ENCODE measurements at regions not wholly inside any gene's neighbourhood (a gene's known extent, or its start where the extent isn't known, plus 50 kb on each side); places are given as distances from the start of the nearest gene placed in this dataset.

DNA sequence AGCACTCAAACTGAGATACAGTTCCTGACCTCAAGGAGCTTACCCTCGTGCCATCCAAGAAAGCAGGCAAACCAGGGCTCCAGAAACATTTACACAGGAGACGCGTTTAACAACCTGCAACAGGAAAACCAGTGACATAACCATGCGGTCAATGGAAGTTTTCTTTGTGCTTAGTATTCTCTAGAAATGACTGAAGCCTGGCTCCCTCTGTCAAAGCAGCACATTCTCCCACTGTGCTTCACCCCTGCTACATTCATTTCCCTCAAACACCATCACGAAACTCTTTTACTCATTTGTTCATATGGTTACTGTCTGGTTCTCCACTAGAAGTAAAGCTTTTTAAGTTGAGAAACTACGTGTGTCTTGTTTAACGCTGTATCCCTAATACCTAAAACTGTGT, 161.3 kb upstream of the CCND2 start:
- H3K27ac ChIP-seq (ENCODE audit: low read depth in 2 of 2, low read length in 1 of 2) = no peak overlapping the region
- 78 to 83% methylated on average over 7 of the region's 7 CpGs for WGBS, 2 donors

GRCh38 chr12:4111010-4111409, 162.6 kb upstream of the CCND2 start:
- no peaks in the 10 kb centered on the region for H3K27me3 ChIP-seq (ENCODE audit: control insufficient read depth in 1 of 2, insufficient read depth in 2 of 2, low read length in 2 of 2)
- peaks cover 0 to 2% of the 10 kb centered on the region in 2 donors for H3K4me1 ChIP-seq (ENCODE audit: control insufficient read depth in 2 of 2, insufficient read depth in 2 of 2, low read length in 1 of 2)
- 91 to 100% methylated on average over 5 of the region's 5 CpGs for WGBS, 2 donors
- H3K36me3 ChIP-seq (ENCODE audit: control insufficient read depth in 2 of 2, insufficient read depth in 2 of 2, low read length in 1 of 2) = no peaks in the 10 kb centered on the region
- no peak overlapping the region for H3K27ac ChIP-seq (ENCODE audit: low read depth in 2 of 2, low read length in 1 of 2)
- no peaks in the 10 kb centered on the region for H3K9me3 ChIP-seq (ENCODE audit: control insufficient read depth in 2 of 2, insufficient read depth in 1 of 2, low read depth in 1 of 2, low read length in 1 of 2)
- no peak overlapping the region for H3K4me3 ChIP-seq (ENCODE audit: low read depth in 1 of 2, low read length in 2 of 2)

More for the DNA sequence above, 161.3 kb upstream of the CCND2 start:
- Histone ChIP-seq H3K36me3 (ENCODE audit: control insufficient read depth in 2 of 2, insufficient read depth in 2 of 2, low read length in 1 of 2) (no peaks in the 10 kb centered on the region), H3K9me3 (ENCODE audit: control insufficient read depth in 2 of 2, insufficient read depth in 1 of 2, low read depth in 1 of 2, low read length in 1 of 2) (no peaks in the 10 kb centered on the region), H3K4me3 (ENCODE audit: low read depth in 1 of 2, low read length in 2 of 2) (no peak overlapping the region), H3K4me1 (ENCODE audit: control insufficient read depth in 2 of 2, insufficient read depth in 2 of 2, low read length in 1 of 2) (peaks cover 2 to 3% of the 10 kb centered on the region in 2 donors), H3K27me3 (ENCODE audit: control insufficient read depth in 1 of 2, insufficient read depth in 2 of 2, low read length in 2 of 2) (no peaks in the 10 kb centered on the region)

- no peaks in the 10 kb centered on the region for H3K9me3 ChIP-seq (ENCODE audit: control insufficient read depth in 2 of 2, insufficient read depth in 1 of 2, low read depth in 1 of 2, low read length in 1 of 2)
- no peak overlapping the region for H3K27ac ChIP-seq (ENCODE audit: low read depth in 2 of 2, low read length in 1 of 2)
- H3K4me1 ChIP-seq (ENCODE audit: control insufficient read depth in 2 of 2, insufficient read depth in 2 of 2, low read length in 1 of 2) = peaks cover 0 to 2% of the 10 kb centered on the region in 2 donors
- H3K4me3 ChIP-seq (ENCODE audit: low read depth in 1 of 2, low read length in 2 of 2) = no peak overlapping the region
- H3K36me3 ChIP-seq (ENCODE audit: control insufficient read depth in 2 of 2, insufficient read depth in 2 of 2, low read length in 1 of 2) = no peaks in the 10 kb centered on the region
- H3K27me3 ChIP-seq (ENCODE audit: control insufficient read depth in 1 of 2, insufficient read depth in 2 of 2, low read length in 2 of 2) = no peaks in the 10 kb centered on the region
- WGBS, 2 donors = 93 to 95% methylated on average over 5 of the region's 5 CpGs
Observed at GRCh38 chr12:4109826-4110225, 163.7 kb upstream of the CCND2 start.

GRCh38 chr12:4108803-4109345, 164.7 kb upstream of the CCND2 start:
- Histone ChIP-seq H3K4me1 (ENCODE audit: control insufficient read depth in 2 of 2, insufficient read depth in 2 of 2, low read length in 1 of 2) (peaks cover 0 to 2% of the 10 kb centered on the region in 2 donors), H3K27ac (ENCODE audit: low read depth in 2 of 2, low read length in 1 of 2) (no peak overlapping the region), H3K27me3 (ENCODE audit: control insufficient read depth in 1 of 2, insufficient read depth in 2 of 2, low read length in 2 of 2) (no peaks in the 10 kb centered on the region), H3K4me3 (ENCODE audit: low read depth in 1 of 2, low read length in 2 of 2) (no peak overlapping the region), H3K36me3 (ENCODE audit: control insufficient read depth in 2 of 2, insufficient read depth in 2 of 2, low read length in 1 of 2) (no peaks in the 10 kb centered on the region), H3K9me3 (ENCODE audit: control insufficient read depth in 2 of 2, insufficient read depth in 1 of 2, low read depth in 1 of 2, low read length in 1 of 2) (no peaks in the 10 kb centered on the region)
- WGBS, 2 donors = 94 to 95% methylated on average over 5 of the region's 5 CpGs

GRCh38 chr12:4107911-4108697, 165.5 kb upstream of the CCND2 start:
- Histone ChIP-seq H3K27me3 (ENCODE audit: control insufficient read depth in 1 of 2, insufficient read depth in 2 of 2, low read length in 2 of 2) (no peaks in the 10 kb centered on the region), H3K36me3 (ENCODE audit: control insufficient read depth in 2 of 2, insufficient read depth in 2 of 2, low read length in 1 of 2) (no peaks in the 10 kb centered on the region), H3K4me1 (ENCODE audit: control insufficient read depth in 2 of 2, insufficient read depth in 2 of 2, low read length in 1 of 2) (peaks cover 0 to 2% of the 10 kb centered on the region in 2 donors), H3K9me3 (ENCODE audit: control insufficient read depth in 2 of 2, insufficient read depth in 1 of 2, low read depth in 1 of 2, low read length in 1 of 2) (no peaks in the 10 kb centered on the region), H3K4me3 (ENCODE audit: low read depth in 1 of 2, low read length in 2 of 2) (no peak overlapping the region), H3K27ac (ENCODE audit: low read depth in 2 of 2, low read length in 1 of 2) (no peak overlapping the region)
- WGBS, 2 donors = 91 to 94% methylated on average over 9 of the region's 9 CpGs

DNA sequence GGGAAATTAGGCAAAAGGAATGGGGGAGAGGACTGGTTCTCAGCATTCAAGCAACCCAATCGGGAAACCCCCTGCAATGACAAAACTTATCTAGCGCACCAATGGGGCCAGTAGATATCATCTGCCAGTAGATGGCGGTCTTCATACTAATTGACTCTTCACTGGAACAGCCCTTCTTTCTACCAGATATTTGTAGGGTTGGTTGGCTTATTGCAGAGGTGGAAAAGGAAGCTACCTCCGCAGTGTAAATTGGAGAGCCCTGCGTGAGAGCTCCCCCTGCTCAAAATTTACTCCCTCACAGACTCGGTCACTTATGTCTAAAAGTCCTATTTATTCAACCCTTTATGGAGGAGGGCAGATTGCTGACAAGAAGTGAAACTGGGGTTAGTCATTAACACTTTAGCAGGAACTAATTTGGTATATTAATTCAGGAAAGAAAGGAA, 166.1 kb upstream of the CCND2 start:
- H3K4me1 ChIP-seq (ENCODE audit: control insufficient read depth in 2 of 2, insufficient read depth in 2 of 2, low read length in 1 of 2) = no peaks in the 10 kb centered on the region
- H3K27ac ChIP-seq (ENCODE audit: low read depth in 2 of 2, low read length in 1 of 2) = no peak overlapping the region
- no peaks in the 10 kb centered on the region for H3K9me3 ChIP-seq (ENCODE audit: control insufficient read depth in 2 of 2, insufficient read depth in 1 of 2, low read depth in 1 of 2, low read length in 1 of 2)
- no peaks in the 10 kb centered on the region for H3K36me3 ChIP-seq (ENCODE audit: control insufficient read depth in 2 of 2, insufficient read depth in 2 of 2, low read length in 1 of 2)
- no peaks in the 10 kb centered on the region for H3K27me3 ChIP-seq (ENCODE audit: control insufficient read depth in 1 of 2, insufficient read depth in 2 of 2, low read length in 2 of 2)
- no peak overlapping the region for H3K4me3 ChIP-seq (ENCODE audit: low read depth in 1 of 2, low read length in 2 of 2)
- 29 to 31% methylated on average over 6 of the region's 6 CpGs for WGBS, 2 donors

GRCh38 chr12:4106621-4107020, 166.9 kb upstream of the CCND2 start:
- no peak overlapping the region for H3K4me3 ChIP-seq (ENCODE audit: low read depth in 1 of 2, low read length in 2 of 2)
- H3K9me3 ChIP-seq (ENCODE audit: control insufficient read depth in 2 of 2, insufficient read depth in 1 of 2, low read depth in 1 of 2, low read length in 1 of 2) = no peaks in the 10 kb centered on the region
- WGBS, 2 donors = 74 to 78% methylated on average over 8 of the region's 8 CpGs
- H3K36me3 ChIP-seq (ENCODE audit: control insufficient read depth in 2 of 2, insufficient read depth in 2 of 2, low read length in 1 of 2) = no peaks in the 10 kb centered on the region
- no peaks in the 10 kb centered on the region for H3K27me3 ChIP-seq (ENCODE audit: control insufficient read depth in 1 of 2, insufficient read depth in 2 of 2, low read length in 2 of 2)
- H3K4me1 ChIP-seq (ENCODE audit: control insufficient read depth in 2 of 2, insufficient read depth in 2 of 2, low read length in 1 of 2) = no peaks in the 10 kb centered on the region
- no peak overlapping the region for H3K27ac ChIP-seq (ENCODE audit: low read depth in 2 of 2, low read length in 1 of 2)

- H3K27me3 ChIP-seq (ENCODE audit: control insufficient read depth in 1 of 2, insufficient read depth in 2 of 2, low read length in 2 of 2) = no peaks in the 10 kb centered on the region
Observed at GRCh38 chr12:4104722-4105244, 168.8 kb upstream of the CCND2 start.

DNA sequence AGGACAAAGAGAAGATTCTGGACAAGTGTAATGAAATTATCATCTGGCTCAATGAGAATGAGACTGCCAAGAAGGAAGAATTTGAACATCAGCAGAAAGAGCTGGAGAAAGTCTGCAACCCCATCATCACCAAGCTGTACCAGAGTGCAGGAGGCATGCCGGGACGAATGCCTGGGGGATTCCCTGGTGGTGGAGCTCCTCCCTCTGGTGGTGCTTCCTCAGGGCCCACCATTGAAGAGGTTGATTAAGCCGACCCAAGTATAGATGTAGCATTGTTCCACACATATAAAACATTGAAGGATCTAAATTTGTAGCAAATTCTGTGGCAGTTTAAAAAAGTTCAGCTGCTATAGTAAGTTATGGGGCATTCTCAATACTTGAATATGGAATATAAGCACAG, 174.3 kb upstream of the CCND2 start:
- 35 to 48% methylated on average over 3 of the region's 3 CpGs for WGBS, 2 donors

More at GRCh38 chr12:4104722-4105244, 168.8 kb upstream of the CCND2 start:
- 61 to 76% methylated on average over 9 of the region's 9 CpGs for WGBS, 2 donors
- H3K4me1 ChIP-seq (ENCODE audit: control insufficient read depth in 2 of 2, insufficient read depth in 2 of 2, low read length in 1 of 2) = no peaks in the 10 kb centered on the region
- no peak overlapping the region for H3K4me3 ChIP-seq (ENCODE audit: low read depth in 1 of 2, low read length in 2 of 2)
- H3K36me3 ChIP-seq (ENCODE audit: control insufficient read depth in 2 of 2, insufficient read depth in 2 of 2, low read length in 1 of 2) = no peaks in the 10 kb centered on the region
- no peaks in the 10 kb centered on the region for H3K9me3 ChIP-seq (ENCODE audit: control insufficient read depth in 2 of 2, insufficient read depth in 1 of 2, low read depth in 1 of 2, low read length in 1 of 2)
- H3K27ac ChIP-seq (ENCODE audit: low read depth in 2 of 2, low read length in 1 of 2) = no peak overlapping the region

More for the DNA sequence above, 174.3 kb upstream of the CCND2 start:
- H3K36me3 ChIP-seq (ENCODE audit: control insufficient read depth in 2 of 2, insufficient read depth in 2 of 2, low read length in 1 of 2) = no peaks in the 10 kb centered on the region
- no peaks in the 10 kb centered on the region for H3K4me1 ChIP-seq (ENCODE audit: control insufficient read depth in 2 of 2, insufficient read depth in 2 of 2, low read length in 1 of 2)
- H3K4me3 ChIP-seq (ENCODE audit: low read depth in 1 of 2, low read length in 2 of 2) = no peak overlapping the region
- H3K27ac ChIP-seq (ENCODE audit: low read depth in 2 of 2, low read length in 1 of 2) = no peak overlapping the region
- no peaks in the 10 kb centered on the region for H3K27me3 ChIP-seq (ENCODE audit: control insufficient read depth in 1 of 2, insufficient read depth in 2 of 2, low read length in 2 of 2)
- peaks cover 0 to 3% of the 10 kb centered on the region in 2 donors for H3K9me3 ChIP-seq (ENCODE audit: control insufficient read depth in 2 of 2, insufficient read depth in 1 of 2, low read depth in 1 of 2, low read length in 1 of 2)

All from esophagus (tissue), 2 donors.